GM23248 (cell line): ENCODE measurements at regions not wholly inside any gene's neighbourhood (a gene's known extent, or its start where the extent isn't known, plus 50 kb on each side); places are given as distances from the start of the nearest gene placed in this dataset.

Experiments used
- DNase-seq: peaks from one replicate; pipeline ENCODE4 v3.0.0-alpha.2; 2015
- H2AFZ ChIP-seq: fragments of 200-600 bp; sonication (generic); 2 replicates; pipeline ENCODE4 v1.6.1; 2016; ENCODE audit warnings: antibody characterized with exemption
- H3F3A ChIP-seq: fragments of 200-600 bp; sonication (generic); 2 replicates; pipeline ENCODE4 v1.6.1; 2016; ENCODE audit warnings: mild to moderate bottlenecking, antibody characterized with exemption, mixed run types; ENCODE audit not compliant: insufficient read depth
- H3K27ac ChIP-seq: fragments of 200-600 bp; sonication (generic); 2 replicates; pipeline ENCODE4 v1.5.1; 2016; ENCODE audit warnings: mild to moderate bottlenecking
- H3K27me3 ChIP-seq: fragments of 200-600 bp; sonication (generic); replicated peaks from 2 replicates; pipeline ENCODE4 v1.6.1; 2016; ENCODE audit warnings: mild to moderate bottlenecking; ENCODE audit not compliant: insufficient read depth
- H3K36me3 ChIP-seq: fragments of 200-600 bp; sonication (generic); 2 replicates; pipeline ENCODE4 v1.6.1; 2016; ENCODE audit warnings: low read depth, mild to moderate bottlenecking
- H3K4me1 ChIP-seq: fragments of 200-600 bp; sonication (generic); 2 replicates; pipeline ENCODE4 v1.6.1; 2016; ENCODE audit warnings: mild to moderate bottlenecking; ENCODE audit not compliant: insufficient read depth
- H3K4me2 ChIP-seq: fragments of 200-600 bp; sonication (generic); one replicate; pipeline ENCODE4 v1.6.1; 2016; ENCODE audit warnings: mild to moderate bottlenecking; ENCODE audit not compliant: unreplicated experiment
- H3K4me3 ChIP-seq: fragments of 200-600 bp; sonication (generic); 2 replicates; pipeline ENCODE4 v1.5.1; 2016; ENCODE audit warnings: mild to moderate bottlenecking
- H3K79me2 ChIP-seq: fragments of 200-600 bp; sonication (generic); 2 replicates; pipeline ENCODE4 v1.6.1; 2016; ENCODE audit warnings: mild to moderate bottlenecking; ENCODE audit not compliant: insufficient read depth
- H3K9ac ChIP-seq: fragments of 200-600 bp; sonication (generic); 2 replicates; pipeline ENCODE4 v1.6.1; 2016; ENCODE audit warnings: mild to moderate bottlenecking
- H3K9me2 ChIP-seq: fragments of 200-600 bp; sonication (generic); 2 replicates; pipeline ENCODE4 v1.6.1; 2016; ENCODE audit warnings: mixed run types, mild to moderate bottlenecking, moderate library complexity; ENCODE audit not compliant: insufficient read depth
- H3K9me3 ChIP-seq: fragments of 200-600 bp; sonication (generic); one replicate; pipeline ENCODE4 v1.6.1; 2017; ENCODE audit warnings: low read depth
- H4K20me1 ChIP-seq: fragments of 200-600 bp; sonication (generic); 2 replicates; pipeline ENCODE4 v1.6.0; 2016; ENCODE audit not compliant: insufficient read depth
- EZH2 ChIP-seq: fragments of 200-600 bp; sonication (generic); IDR thresholded peaks from 2 replicates; pipeline ENCODE4 v1.6.1; 2018; ENCODE audit warnings: antibody characterized with exemption, mild to moderate bottlenecking; ENCODE audit not compliant: insufficient read depth, poor library complexity, severe bottlenecking
- EZH2phosphoT487 ChIP-seq: fragments of 200-600 bp; sonication (generic); IDR thresholded peaks from 2 replicates; pipeline ENCODE4 v1.6.1; 2018; ENCODE audit warnings: antibody characterized with exemption, moderate library complexity, mild to moderate bottlenecking, low read depth; ENCODE audit not compliant: insufficient read depth
- WGBS, 2 experiments: methylation state at CpG; one replicate each; pipeline ENCODE4 v1.1.6; 2015 to 2017; ENCODE audit warnings: low lambda C conversion rate in 2 of 2, low coverage in 1 of 2; ENCODE audit errors: missing lambda C conversion rate in 2 of 2; 5-methylcytosine and 5-hydroxymethylcytosine counted together
- in situ Hi-C: fragments of 300-500 bp; cut with MboI; formaldehyde crosslinking; loops from 2 replicates; pipeline ENCODE4 v1.15.0; 2020

- H3K27ac ChIP-seq = no peak overlapping the region
- H3K9ac ChIP-seq = no peak overlapping the region
- H2AFZ ChIP-seq = no peak overlapping the region
- no peaks in the 10 kb centered on the region for H3K4me1 ChIP-seq
- no peaks in the 10 kb centered on the region for H3K27me3 ChIP-seq
- DNase-seq = no peak
- H3K4me3 ChIP-seq = no peak overlapping the region
- WGBS, 2 experiments = 18 to 34% methylated on average over 3 of the region's 3 CpGs
- H3K9me3 ChIP-seq = no peaks in the 10 kb centered on the region
- H3K79me2 ChIP-seq = no peaks in the 10 kb centered on the region
- in situ Hi-C loops = no loop called here
- no peaks in the 10 kb centered on the region for H3K36me3 ChIP-seq
- no peaks in the 10 kb centered on the region for H4K20me1 ChIP-seq
- no peaks in the 10 kb centered on the region for H3K9me2 ChIP-seq
- no peak overlapping the region for H3K4me2 ChIP-seq
- H3F3A ChIP-seq = no peaks in the 10 kb centered on the region
- TF ChIP-seq EZH2phosphoT487 (no peak), EZH2 (no peak)
Observed at GRCh38 chr12:67151886-67152285, 117.3 kb upstream of the CAND1 start.

GRCh38 chr12:67152451-67152850, 116.7 kb upstream of the CAND1 start:
- Histone ChIP-seq H3K4me2 (no peak overlapping the region), H3F3A (no peaks in the 10 kb centered on the region)

GRCh38 chr12:67154901-67155300, 114.3 kb upstream of the CAND1 start:
- Histone ChIP-seq H3K27me3 (0 out of 2 replicates have a peak, but pooled peaks cover 3% of the 10 kb centered on the region), H3K9ac (no peak overlapping the region), H2AFZ (no peak overlapping the region), H4K20me1 (no peaks in the 10 kb centered on the region), H3K9me3 (no peaks in the 10 kb centered on the region), H3K4me3 (no peak overlapping the region), H3K9me2 (no peaks in the 10 kb centered on the region), H3F3A (no peaks in the 10 kb centered on the region), H3K27ac (no peak overlapping the region), H3K4me1 (no peaks in the 10 kb centered on the region), H3K79me2 (no peaks in the 10 kb centered on the region), H3K4me2 (no peak overlapping the region), H3K36me3 (no peaks in the 10 kb centered on the region)
- in situ Hi-C loops = no loop called here
- DNase-seq = no peak
- WGBS, 2 experiments = 22 to 31% methylated on average over 3 of the region's 3 CpGs
- TF ChIP-seq EZH2phosphoT487 = no peak
- no peak for TF ChIP-seq EZH2

More at GRCh38 chr12:67152451-67152850, 116.7 kb upstream of the CAND1 start:
- H3K9me2 ChIP-seq = no peaks in the 10 kb centered on the region
- TF ChIP-seq EZH2 = no peak
- TF ChIP-seq EZH2phosphoT487 = no peak
- H3K9ac ChIP-seq = no peak overlapping the region
- H3K36me3 ChIP-seq = no peaks in the 10 kb centered on the region
- H4K20me1 ChIP-seq = no peaks in the 10 kb centered on the region
- DNase-seq = no peak
- WGBS, 2 experiments = 23 to 24% methylated on average over 2 of the region's 2 CpGs
- H3K4me1 ChIP-seq = no peaks in the 10 kb centered on the region
- no peak overlapping the region for H3K27ac ChIP-seq
- H3K4me3 ChIP-seq = no peak overlapping the region
- H3K27me3 ChIP-seq = no peaks in the 10 kb centered on the region
- H3K79me2 ChIP-seq = no peaks in the 10 kb centered on the region
- in situ Hi-C loops = no loop called here
- H2AFZ ChIP-seq = no peak overlapping the region
- no peaks in the 10 kb centered on the region for H3K9me3 ChIP-seq

GRCh38 chr12:67155863-67156262, 113.3 kb upstream of the CAND1 start:
- Histone ChIP-seq H4K20me1 (no peaks in the 10 kb centered on the region), H3K36me3 (no peaks in the 10 kb centered on the region), H3K4me3 (no peak overlapping the region), H3K4me1 (no peaks in the 10 kb centered on the region), H3K9me2 (no peaks in the 10 kb centered on the region), H3K9me3 (no peaks in the 10 kb centered on the region), H2AFZ (no peak overlapping the region), H3K9ac (no peak overlapping the region), H3K27ac (no peak overlapping the region), H3K27me3 (0 out of 2 replicates have a peak, but pooled peaks cover 3% of the 10 kb centered on the region), H3F3A (no peaks in the 10 kb centered on the region), H3K4me2 (no peak overlapping the region), H3K79me2 (no peaks in the 10 kb centered on the region)
- WGBS, 2 experiments = 32 to 42% methylated on average over 4 of the region's 4 CpGs
- no peak for TF ChIP-seq EZH2
- TF ChIP-seq EZH2phosphoT487 = no peak
- in situ Hi-C loops = no loop called here
- peak; percentile 51 for DNase-seq

- H3K4me2 ChIP-seq = no peak overlapping the region
- 0 out of 2 replicates have a peak, but pooled peaks cover 3% of the 10 kb centered on the region for H3K27me3 ChIP-seq
- in situ Hi-C loops = no loop called here
- no peaks in the 10 kb centered on the region for H3K4me1 ChIP-seq
- H3K9me2 ChIP-seq = no peaks in the 10 kb centered on the region
- no peaks in the 10 kb centered on the region for H4K20me1 ChIP-seq
- H3K79me2 ChIP-seq = no peaks in the 10 kb centered on the region
- H3K9ac ChIP-seq = no peak overlapping the region
- H3K9me3 ChIP-seq = no peaks in the 10 kb centered on the region
- no peaks in the 10 kb centered on the region for H3K36me3 ChIP-seq
- H3F3A ChIP-seq = no peaks in the 10 kb centered on the region
- H3K27ac ChIP-seq = no peak overlapping the region
- TF ChIP-seq EZH2phosphoT487 (no peak), EZH2 (no peak)
- WGBS, 2 experiments = 55 to 59% methylated on average over 6 of the region's 6 CpGs
- no peak overlapping the region for H2AFZ ChIP-seq
- H3K4me3 ChIP-seq = no peak overlapping the region
- peak; percentile 62 for DNase-seq
Observed at GRCh38 chr12:67161322-67161918, 107.7 kb upstream of the CAND1 start.
